ENCODE measurements at regions not wholly inside any gene's neighbourhood (a gene's known extent, or its start where the extent isn't known, plus 50 kb on each side); places are given as distances from the start of the nearest gene placed in this dataset.

DNA sequence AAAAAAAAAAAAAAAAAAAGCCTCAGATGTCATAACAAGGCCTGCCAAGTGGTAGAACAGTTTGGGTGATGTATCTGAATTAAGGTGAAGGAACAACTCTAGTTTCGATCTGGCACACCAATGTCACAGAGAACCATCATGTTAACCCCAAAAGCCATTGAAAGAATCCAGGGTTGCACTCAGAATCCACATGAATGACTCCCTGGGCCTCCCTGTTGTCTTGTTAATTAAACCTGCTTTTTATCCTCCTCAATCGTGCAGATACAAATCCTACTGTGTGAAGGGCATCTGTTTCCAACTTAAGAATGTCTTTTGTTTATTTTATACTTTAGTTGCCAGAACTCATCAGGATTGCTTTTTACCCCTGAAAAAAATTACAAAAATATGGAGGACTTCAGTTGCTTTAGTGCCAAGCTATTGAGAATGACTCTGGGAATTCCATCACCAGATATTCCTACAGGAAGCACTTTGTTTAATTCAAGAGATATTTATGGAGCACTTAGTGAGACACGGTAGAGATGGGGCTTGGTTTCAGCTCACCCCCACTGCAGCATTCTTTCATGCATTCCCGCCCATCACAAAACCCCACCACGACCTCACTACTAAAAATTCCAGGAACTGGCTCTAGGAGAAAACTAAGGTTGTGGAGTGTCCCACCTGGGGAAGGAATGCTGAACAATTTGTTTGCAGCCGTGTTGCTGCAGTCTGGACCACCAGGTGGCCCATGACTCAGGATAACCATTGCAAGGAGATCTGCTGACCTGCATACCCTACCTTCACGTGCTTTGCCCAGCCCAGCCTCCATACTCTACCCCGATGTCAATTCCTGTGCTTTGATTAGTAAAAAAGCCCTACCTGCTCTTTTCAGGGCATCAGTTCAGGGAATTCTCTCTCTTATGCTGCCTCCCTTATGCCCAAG, 63.8 kb upstream of the GPRC5B start:
- Histone ChIP-seq H3K9me3 (ENCODE audit: control insufficient read depth in 4 of 4, insufficient read depth in 3 of 4, low read length in 3 of 4) (no peaks in the 10 kb centered on the region), H3K36me3 (ENCODE audit: control insufficient read depth in 4 of 4, insufficient read depth in 4 of 4, low read length in 4 of 4) (no peaks in the 10 kb centered on the region), H3K27ac (ENCODE audit: low read depth in 1 of 2, low read length in 1 of 2) (no peak overlapping the region), H3K27me3 (ENCODE audit: control insufficient read depth in 3 of 3, insufficient read depth in 3 of 3, low read length in 2 of 3) (no peaks in the 10 kb centered on the region), H3K4me3 (no peak overlapping the region), H3K9ac (ENCODE audit: insufficient read depth in 1 of 2, low read length in 2 of 2) (no peak overlapping the region), H3K4me1 (ENCODE audit: control insufficient read depth in 5 of 5, insufficient read depth in 5 of 5, low read length in 5 of 5) (no peaks in the 10 kb centered on the region)
- no peak for TF ChIP-seq CTCF (IDR thresholded peaks at IDR 0.05; ENCODE audit: control extremely low read depth, extremely low read depth)
- DNase-seq (no peak), ATAC-seq (ENCODE audit: insufficient read depth, low FRiP score) (no peak)
- 31 to 37% methylated on average over 8 of the region's 8 CpGs for WGBS, 2 donors

GRCh38 chr16:19945934-19946333, 61.3 kb upstream of the GPRC5B start:
- no peak for ATAC-seq (ENCODE audit: insufficient read depth, low FRiP score)

DNA sequence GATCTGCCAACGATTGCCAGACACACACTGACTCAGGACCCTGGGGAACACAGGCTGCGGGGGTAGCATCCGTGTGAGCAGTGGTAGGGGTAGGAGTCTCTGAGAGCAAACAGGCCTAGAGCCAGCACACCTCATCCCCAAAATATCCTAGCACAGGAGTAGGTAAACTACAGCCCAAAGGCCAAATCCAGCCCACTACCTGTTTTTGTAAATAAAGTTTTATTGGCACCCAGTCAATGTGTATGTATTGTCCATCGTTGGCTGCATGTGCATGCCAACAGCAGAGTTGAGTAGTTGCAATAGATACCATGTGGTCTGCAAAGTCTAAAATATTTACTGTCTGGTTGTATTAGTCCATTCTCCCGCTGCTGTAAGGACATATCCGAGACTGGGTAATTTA, 55.5 kb upstream of the GPRC5B start:
- Histone ChIP-seq H3K36me3 (ENCODE audit: control insufficient read depth in 4 of 4, insufficient read depth in 4 of 4, low read length in 4 of 4) (no peaks in the 10 kb centered on the region), H3K27me3 (ENCODE audit: control insufficient read depth in 3 of 3, insufficient read depth in 3 of 3, low read length in 2 of 3) (no peaks in the 10 kb centered on the region), H3K4me1 (ENCODE audit: control insufficient read depth in 5 of 5, insufficient read depth in 5 of 5, low read length in 5 of 5) (no peaks in the 10 kb centered on the region), H3K27ac (ENCODE audit: low read depth in 1 of 2, low read length in 1 of 2) (no peak overlapping the region), H3K9me3 (ENCODE audit: control insufficient read depth in 4 of 4, insufficient read depth in 3 of 4, low read length in 3 of 4) (no peaks in the 10 kb centered on the region), H3K4me3 (no peak overlapping the region), H3K9ac (ENCODE audit: insufficient read depth in 1 of 2, low read length in 2 of 2) (no peak overlapping the region)
- WGBS, 2 donors, result 75 to 91% methylated on average over 6 of the region's 6 CpGs
- DNase-seq (no peak), ATAC-seq (ENCODE audit: insufficient read depth, low FRiP score) (no peak)
- TF ChIP-seq CTCF (IDR thresholded peaks at IDR 0.05; ENCODE audit: control extremely low read depth, extremely low read depth), result no peak

More at GRCh38 chr16:19945934-19946333, 61.3 kb upstream of the GPRC5B start:
- Histone ChIP-seq H3K27ac (ENCODE audit: low read depth in 1 of 2, low read length in 1 of 2) (no peak overlapping the region), H3K4me1 (ENCODE audit: control insufficient read depth in 5 of 5, insufficient read depth in 5 of 5, low read length in 5 of 5) (no peaks in the 10 kb centered on the region), H3K36me3 (ENCODE audit: control insufficient read depth in 4 of 4, insufficient read depth in 4 of 4, low read length in 4 of 4) (no peaks in the 10 kb centered on the region), H3K27me3 (ENCODE audit: control insufficient read depth in 3 of 3, insufficient read depth in 3 of 3, low read length in 2 of 3) (no peaks in the 10 kb centered on the region), H3K4me3 (no peak overlapping the region), H3K9me3 (ENCODE audit: control insufficient read depth in 4 of 4, insufficient read depth in 3 of 4, low read length in 3 of 4) (no peaks in the 10 kb centered on the region), H3K9ac (ENCODE audit: insufficient read depth in 1 of 2, low read length in 2 of 2) (no peak overlapping the region)
- 85 to 91% methylated on average over 1 of the region's 1 CpG for WGBS, 2 donors
- DNase-seq, result no peak
- no peak for TF ChIP-seq CTCF (IDR thresholded peaks at IDR 0.05; ENCODE audit: control extremely low read depth, extremely low read depth)
